HG03097 (cell line): ENCODE measurements at regions not wholly inside any gene's neighbourhood (a gene's known extent, or its start where the extent isn't known, plus 50 kb on each side); places are given as distances from the start of the nearest gene placed in this dataset.

Experiments
- ATAC-seq: cut with Tn5 transposase; IDR thresholded peaks from one replicate; pipeline ENCODE4 v1.9.1; 2021; ENCODE audit not compliant: unreplicated experiment, low FRiP score

DNA sequence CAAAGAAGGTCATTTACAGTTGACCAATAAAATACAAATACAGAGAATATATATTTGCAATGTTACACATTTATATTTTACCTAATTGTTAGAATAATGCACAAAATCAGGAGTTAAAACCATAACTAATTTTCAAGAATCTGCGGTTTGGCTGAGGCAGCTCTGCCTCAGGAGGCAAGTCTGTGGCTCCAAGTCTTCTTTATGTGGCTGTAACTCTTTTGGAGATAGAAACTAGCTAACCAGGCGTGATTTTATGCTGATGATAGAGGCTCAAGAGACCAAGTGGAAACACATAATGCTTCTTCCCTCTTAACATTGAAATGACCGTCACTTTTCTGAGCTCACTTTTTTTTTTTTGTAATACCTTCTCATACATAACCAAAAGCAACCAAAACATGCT is 744.7 kb upstream of the CXADR start:
- no peak for ATAC-seq

DNA sequence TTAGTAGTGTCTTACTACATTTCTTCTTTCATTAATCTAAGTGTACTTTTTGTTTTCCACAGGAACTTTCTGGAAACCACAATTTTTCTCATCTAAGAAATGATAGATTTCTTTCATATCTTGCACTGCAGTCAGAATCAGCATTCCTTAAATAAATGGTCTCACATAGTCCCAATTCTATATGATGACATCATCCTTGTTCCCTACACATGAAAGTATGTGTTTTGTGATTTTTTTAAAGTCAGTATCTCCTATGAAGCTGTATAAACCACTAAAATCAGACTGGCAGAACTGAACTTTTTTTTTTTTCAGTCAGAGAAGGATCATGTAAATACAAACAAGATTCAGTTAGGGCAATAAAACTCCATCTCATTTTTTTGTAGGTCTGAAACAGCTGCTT is 742.6 kb upstream of the CXADR start:
- no peak for ATAC-seq

DNA sequence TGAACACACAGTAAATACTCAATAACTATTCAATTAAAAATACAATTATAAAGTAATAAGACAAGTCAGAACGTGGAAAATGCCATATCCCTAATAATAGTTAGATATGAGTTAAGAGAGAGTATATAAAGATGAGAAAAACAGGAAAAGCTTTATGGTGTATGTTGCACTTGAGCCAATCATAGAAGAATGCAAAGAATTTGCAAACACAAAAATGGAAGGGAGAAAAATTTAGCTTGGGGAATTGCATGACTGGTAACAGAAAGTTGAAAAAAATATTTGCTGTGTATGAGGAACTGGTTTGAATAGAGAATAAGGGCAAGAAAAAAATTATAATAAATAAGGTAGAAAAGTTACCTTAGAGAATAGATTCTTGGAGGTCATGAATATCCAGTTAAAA is 739.6 kb upstream of the CXADR start:
- ATAC-seq = no peak

- ATAC-seq = no peak
Measured at GRCh38 chr21:16775076-16775475, 737.8 kb upstream of the CXADR start.

GRCh38 chr21:16777041-16777720 is 735.7 kb upstream of the CXADR start:
- no peak for ATAC-seq

- ATAC-seq = no peak
Measured at GRCh38 chr21:16788584-16788983, 724.3 kb upstream of the CXADR start.

GRCh38 chr21:16789636-16790035 is 723.2 kb upstream of the CXADR start:
- ATAC-seq = no peak

- ATAC-seq = no peak
Measured at GRCh38 chr21:16792101-16792500, 720.7 kb upstream of the CXADR start.

GRCh38 chr21:16794950-16795349 is 717.9 kb upstream of the CXADR start:
- no peak for ATAC-seq

- no peak for ATAC-seq
Measured at GRCh38 chr21:16796776-16797175, 716.1 kb upstream of the CXADR start.

DNA sequence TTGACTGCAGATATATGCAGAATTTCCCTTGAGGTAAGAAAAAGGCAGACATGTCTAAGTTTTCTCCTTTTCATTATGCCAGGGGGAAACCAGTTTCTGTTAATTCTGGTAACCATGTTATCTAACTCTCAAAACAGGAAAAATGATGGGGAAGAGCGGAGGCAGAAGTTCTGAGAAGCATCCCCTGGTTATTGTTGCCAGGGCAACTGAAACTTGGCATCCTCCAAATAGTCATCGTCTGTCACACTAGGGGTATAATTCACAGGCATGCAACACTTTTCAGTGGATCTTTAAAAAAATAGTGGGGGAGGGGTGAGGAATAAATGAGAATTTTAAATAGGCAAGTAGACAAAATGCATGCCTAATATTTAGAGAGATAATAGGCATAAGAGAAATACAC is 715.3 kb upstream of the CXADR start:
- no peak for ATAC-seq

DNA sequence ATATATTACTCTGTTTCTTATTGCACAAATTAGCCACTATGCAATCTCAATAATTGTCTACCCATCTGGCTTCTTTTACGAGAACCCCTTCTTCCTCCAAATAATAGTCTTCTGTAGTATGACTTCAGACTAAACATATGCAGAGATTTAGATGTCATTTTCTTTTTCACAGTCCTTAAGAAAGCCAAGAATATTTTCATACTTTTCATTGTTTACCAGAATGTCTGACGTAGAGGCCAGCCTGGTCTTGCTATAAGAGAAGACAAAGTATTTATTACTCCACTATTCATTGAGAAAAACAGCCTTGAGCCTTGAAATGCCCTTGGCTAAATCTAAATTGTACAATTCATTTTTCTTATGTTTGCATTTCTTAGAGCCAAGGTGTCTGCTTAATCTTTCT is 714.9 kb upstream of the CXADR start:
- no peak for ATAC-seq

DNA sequence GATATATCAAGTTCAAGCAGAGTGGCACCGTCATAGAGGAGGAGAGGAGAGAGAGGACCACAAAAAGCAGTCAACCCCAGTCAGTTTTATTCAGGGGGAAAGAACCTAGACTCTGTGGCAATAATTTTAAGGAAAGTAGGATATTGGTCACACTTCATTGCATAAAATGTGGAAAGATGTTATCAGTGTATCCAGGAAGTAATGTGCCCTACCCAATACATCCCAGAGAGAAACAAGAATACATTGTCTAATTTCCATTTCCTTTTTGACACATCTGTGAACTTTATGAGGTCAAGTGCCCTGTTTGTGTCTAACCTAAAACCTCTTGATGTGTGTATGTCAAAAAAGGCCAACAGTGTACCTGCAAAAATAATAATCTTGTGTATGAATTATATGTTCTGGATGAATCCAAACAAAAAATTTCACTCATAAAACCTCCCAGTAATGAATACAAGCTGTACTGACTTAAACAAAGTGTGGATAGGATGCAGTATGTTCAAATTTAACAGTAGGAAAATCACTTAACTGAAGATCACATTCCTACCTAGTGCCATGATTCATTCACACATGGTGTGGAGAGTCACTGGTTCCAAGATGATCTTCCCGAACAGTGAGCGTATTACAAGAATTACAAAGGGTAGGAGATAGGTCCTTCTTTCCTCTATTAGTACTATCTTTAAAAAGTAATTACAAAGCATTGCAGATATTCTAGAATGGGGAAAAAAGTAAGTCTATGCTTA is 712.1 kb upstream of the CXADR start:
- no peak for ATAC-seq

GRCh38 chr21:16811011-16811410 is 701.8 kb upstream of the CXADR start:
- ATAC-seq = no peak

DNA sequence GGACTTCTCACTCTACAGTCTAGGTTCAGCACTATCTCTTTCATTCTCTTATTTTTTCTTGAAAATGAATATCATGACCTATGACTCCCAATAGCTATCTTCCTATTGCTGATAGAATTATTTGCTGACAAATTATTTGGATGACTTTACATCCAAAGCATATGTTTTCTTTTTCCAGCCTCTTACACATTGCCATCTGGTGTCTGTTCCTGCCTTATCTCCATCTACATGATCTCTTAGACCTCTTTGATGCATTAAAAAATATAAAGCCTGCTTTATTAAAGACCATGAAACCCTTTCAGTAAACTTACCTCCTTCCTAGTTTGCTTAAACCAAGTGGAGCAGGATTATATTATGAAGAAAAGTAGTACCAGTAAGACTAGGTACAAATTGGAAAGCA is 700.9 kb upstream of the CXADR start:
- ATAC-seq = no peak

GRCh38 chr21:16815243-16815642 is 697.6 kb upstream of the CXADR start:
- no peak for ATAC-seq

DNA sequence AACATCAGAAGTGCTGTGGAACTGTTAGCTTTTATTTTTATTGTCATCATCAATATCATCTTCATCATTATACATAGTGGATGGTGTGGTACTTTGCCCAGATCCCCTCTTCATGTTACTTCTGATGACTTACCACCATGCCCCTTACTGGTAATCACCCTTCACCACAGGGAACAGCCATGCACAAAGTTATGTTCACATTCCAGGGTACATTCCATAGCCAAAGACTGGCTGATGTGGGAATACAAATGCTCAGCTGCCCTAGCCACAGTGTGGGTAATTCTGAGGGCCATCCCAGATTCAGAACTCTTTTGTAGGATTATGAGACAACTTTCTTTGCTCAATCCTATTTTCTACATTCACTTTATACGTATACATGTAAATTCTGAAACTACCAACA is 691.3 kb upstream of the CXADR start:
- ATAC-seq = no peak

- ATAC-seq = no peak
Measured at GRCh38 chr21:16829532-16829931, 683.3 kb upstream of the CXADR start.

DNA sequence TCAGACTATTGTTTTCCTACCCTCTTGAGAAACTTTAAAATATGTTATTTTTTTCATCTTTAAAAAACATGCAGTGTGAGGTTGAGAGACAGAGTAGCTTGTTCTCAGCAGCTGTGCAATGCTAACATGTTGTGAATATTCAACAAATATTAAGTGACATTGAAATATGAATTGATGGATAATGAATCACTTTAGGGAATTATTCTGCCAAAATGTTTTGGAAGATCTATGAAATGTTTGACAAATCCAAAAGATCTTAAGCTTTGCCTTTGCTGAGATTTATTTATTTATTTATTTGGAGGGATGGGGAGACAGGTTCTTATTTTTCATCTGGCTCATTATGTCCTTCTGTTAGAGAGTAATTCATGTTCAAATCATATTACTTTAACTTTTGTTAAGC is 680.1 kb upstream of the CXADR start:
- no peak for ATAC-seq

DNA sequence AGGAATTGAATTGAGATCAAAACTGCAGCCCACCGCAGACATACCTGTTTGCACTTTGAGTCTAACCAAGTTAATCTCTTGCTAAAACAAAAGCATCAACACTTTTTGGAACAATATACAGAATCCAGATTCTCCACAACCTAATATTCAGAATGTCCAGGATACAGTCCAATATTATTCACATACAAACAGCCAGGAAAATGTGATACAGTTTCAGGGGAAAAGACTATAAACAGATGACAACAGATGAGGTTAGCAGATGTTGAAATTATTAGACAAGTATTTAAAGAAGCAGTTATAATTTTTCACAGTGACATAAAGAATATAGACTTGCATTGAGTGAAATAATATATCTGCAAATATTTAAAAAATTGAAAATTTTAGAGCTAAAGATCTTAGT is 678.1 kb upstream of the CXADR start:
- no peak for ATAC-seq

DNA sequence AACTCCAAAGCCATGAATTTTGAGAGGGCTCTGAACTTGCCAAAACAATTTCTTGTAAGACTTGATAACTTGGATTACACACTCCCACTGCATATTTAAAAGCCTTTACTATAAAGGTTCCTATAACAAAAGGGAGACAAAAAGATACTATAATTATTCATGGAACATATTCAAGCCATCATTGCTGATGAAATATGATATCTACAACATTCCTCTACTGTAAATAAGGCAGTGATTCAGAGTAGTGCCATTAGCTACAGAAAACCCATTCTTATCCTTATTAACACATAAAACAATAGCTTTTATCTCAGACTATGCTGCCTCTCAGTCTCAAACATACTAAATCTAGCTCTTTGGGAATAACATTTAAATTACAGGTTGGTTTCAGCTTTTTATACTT is 675.5 kb upstream of the CXADR start:
- no peak for ATAC-seq

DNA sequence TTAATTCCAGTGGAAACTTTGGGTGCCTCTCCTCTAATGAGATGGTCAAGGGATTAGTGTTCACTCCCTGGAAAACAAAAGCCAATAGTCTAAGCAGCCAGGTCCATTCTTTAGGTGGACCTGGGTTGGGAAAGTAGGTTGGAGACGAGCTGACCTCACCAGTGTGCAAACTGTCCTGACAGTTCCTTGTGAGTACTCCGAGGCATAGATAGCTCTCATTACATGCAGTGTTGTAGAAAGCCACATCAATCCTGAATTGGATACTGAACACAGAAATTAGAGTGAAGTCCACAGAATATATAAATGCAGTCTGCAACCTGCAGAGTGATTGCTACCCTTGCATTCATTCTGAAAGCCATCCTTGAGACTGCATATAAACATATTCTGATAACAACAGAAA is 675.1 kb upstream of the CXADR start:
- no peak for ATAC-seq
